IMR-90 (cell line): ENCODE measurements at regions not wholly inside any gene's neighbourhood (a gene's known extent, or its start where the extent isn't known, plus 50 kb on each side); places are given as distances from the start of the nearest gene placed in this dataset.

Source experiments
- ATAC-seq: fragments of 200-7000 bp; cut with Tn5 transposase; 2 replicates; pipeline ENCODE4 v1.9.1; 2020; ENCODE audit warnings: low read depth, mild to moderate bottlenecking, moderate library complexity
- BruUV-seq: library from RNA; stranded (reverse); fragments of 400-500 nt; replicated peaks from 2 replicates; lab custom pipeline; 2021; lab: Mats Ljungman, UMichigan
- CTCF ChIA-PET: fragments of 300-600 bp; formaldehyde crosslinking; extraction: SDS; loops from one replicate; lab custom pipeline; 2021; ENCODE audit warnings: antibody characterized with exemption; lab: Yijun Ruan, JAX
- POLR2A ChIA-PET: fragments of 300-600 bp; sonication (Branson Sonifier 250); formaldehyde crosslinking; loops from one replicate; lab custom pipeline; 2022; ENCODE audit warnings: antibody characterized with exemption; ENCODE audit not compliant: unreplicated experiment; lab: Charles Lee
- DNase-seq: peaks from one replicate; pipeline ENCODE4 v3.0.0; 2013
- H2AFZ ChIP-seq: replicated peaks from 2 replicates; pipeline ENCODE3; 2013; ENCODE audit warnings: low read length, mild to moderate bottlenecking; ENCODE audit not compliant: poor library complexity
- H2AK5ac ChIP-seq: 2 replicates; pipeline ENCODE4 v1.6.1; 2013; ENCODE audit warnings: low read depth, low read length, inconsistent platforms
- H2AK9ac ChIP-seq: replicated peaks from 2 replicates; pipeline ENCODE3; 2013; ENCODE audit warnings: mild to moderate bottlenecking, low read depth, low read length, moderate library complexity; ENCODE audit not compliant: poor library complexity
- H2BK120ac ChIP-seq: 2 replicates; pipeline ENCODE4 v1.6.1; 2013; ENCODE audit warnings: low read depth, low read length, inconsistent platforms
- H2BK15ac ChIP-seq: 3 replicates; pipeline ENCODE4 v1.6.1; 2013; ENCODE audit warnings: low read depth, low read length, inconsistent platforms
- H2BK20ac ChIP-seq: 2 replicates; pipeline ENCODE4 v1.6.1; 2013; ENCODE audit warnings: low read depth, mild to moderate bottlenecking, inconsistent platforms, low read length, moderate library complexity
- H2BK5ac ChIP-seq: 2 replicates; pipeline ENCODE4 v1.6.1; 2013; ENCODE audit warnings: mild to moderate bottlenecking, low read depth, low read length, inconsistent platforms; ENCODE audit not compliant: poor library complexity, severe bottlenecking
- H3K14ac ChIP-seq: replicated peaks from 2 replicates; pipeline ENCODE4 v1.6.1; 2013; ENCODE audit warnings: low read depth, low read length, inconsistent platforms
- H3K18ac ChIP-seq: 2 replicates; pipeline ENCODE4 v1.6.1; 2013; ENCODE audit warnings: low read depth, low read length, control low read depth
- H3K23ac ChIP-seq: 2 replicates; pipeline ENCODE4 v1.6.1; 2013; ENCODE audit warnings: low read depth, low read length, inconsistent platforms
- H3K27ac ChIP-seq: 2 replicates; pipeline ENCODE4 v1.5.1; 2013; ENCODE audit warnings: mild to moderate bottlenecking, control low read depth, low read length; ENCODE audit not compliant: insufficient read depth
- H3K27me3 ChIP-seq: 2 replicates; pipeline ENCODE4 v1.6.1; 2013; ENCODE audit warnings: low read length; ENCODE audit not compliant: control insufficient read depth, insufficient read depth
- H3K36me3 ChIP-seq: 2 replicates; pipeline ENCODE4 v1.6.1; 2013; ENCODE audit warnings: low read length, mixed read lengths; ENCODE audit not compliant: control insufficient read depth, insufficient read depth
- H3K4ac ChIP-seq: 2 replicates; pipeline ENCODE4 v1.6.1; 2013; ENCODE audit warnings: low read depth, low read length, inconsistent platforms
- H3K4me1 ChIP-seq: 2 replicates; pipeline ENCODE4 v1.6.1; 2013; ENCODE audit warnings: low read length, mixed read lengths; ENCODE audit not compliant: control insufficient read depth, insufficient read depth
- H3K4me2 ChIP-seq: 2 replicates; pipeline ENCODE4 v1.6.1; 2013; ENCODE audit warnings: low read depth, mild to moderate bottlenecking, control low read depth, low read length, moderate library complexity
- H3K4me3 ChIP-seq: 2 replicates; pipeline ENCODE4 v1.5.1; 2013; ENCODE audit warnings: low read depth, mild to moderate bottlenecking, control low read depth, low read length, moderate library complexity; ENCODE audit not compliant: insufficient read depth
- H3K56ac ChIP-seq: 2 replicates; pipeline ENCODE4 v1.6.1; 2013; ENCODE audit warnings: low read length, inconsistent platforms; ENCODE audit not compliant: insufficient read depth; ENCODE audit errors: extremely low read depth
- H3K79me1 ChIP-seq, 2 experiments: 2 replicates each; pipeline ENCODE4 v1.6.1; 2013; ENCODE audit warnings: low read length in 2 of 2, inconsistent platforms in 1 of 2, low read depth in 1 of 2
- H3K9ac ChIP-seq: 2 replicates; pipeline ENCODE4 v1.6.1; 2013; ENCODE audit warnings: low read depth, low read length, control low read depth
- H3K9me1 ChIP-seq: 2 replicates; pipeline ENCODE4 v1.6.1; 2013; ENCODE audit warnings: low read length, inconsistent platforms; ENCODE audit not compliant: insufficient read depth
- H3K9me3 ChIP-seq: 2 replicates; pipeline ENCODE4 v1.6.1; 2013; ENCODE audit warnings: low read length; ENCODE audit not compliant: control insufficient read depth, insufficient read depth
- H4K20me1 ChIP-seq: 2 replicates; pipeline ENCODE4 v1.6.1; 2013; ENCODE audit warnings: low read length, inconsistent platforms; ENCODE audit not compliant: insufficient read depth
- H4K5ac ChIP-seq: 2 replicates; pipeline ENCODE4 v1.6.1; 2013; ENCODE audit warnings: mild to moderate bottlenecking, low read depth, low read length, control low read depth
- H4K8ac ChIP-seq, 2 experiments: 2 replicates each; pipeline ENCODE4 v1.6.1; 2013; ENCODE audit warnings: low read depth in 2 of 2, low read length in 2 of 2, control low read depth in 1 of 2, inconsistent platforms in 1 of 2
- H4K91ac ChIP-seq: 2 replicates; pipeline ENCODE4 v1.6.1; 2013; ENCODE audit warnings: low read depth, low read length, inconsistent platforms; ENCODE audit not compliant: insufficient read depth
- CEBPB ChIP-seq: IDR thresholded peaks from 2 replicates; pipeline ENCODE4 v1.6.1; 2012; ENCODE audit warnings: low read depth, low read length, improper control_type of control experiment
- CHD1 ChIP-seq: IDR thresholded peaks from 2 replicates; pipeline ENCODE4 v1.6.1; 2012; ENCODE audit warnings: low read depth, low read length, improper control_type of control experiment
- MAZ ChIP-seq: IDR thresholded peaks from 2 replicates; pipeline ENCODE4 v1.6.1; 2012; ENCODE audit warnings: low read depth, mild to moderate bottlenecking, low read length, improper control_type of control experiment, moderate library complexity, borderline replicate concordance
- NFE2L2 ChIP-seq: fragments of 150-350 bp; IDR thresholded peaks from 2 replicates; pipeline ENCODE4 v1.6.1; 2016; ENCODE audit warnings: low read depth, mild to moderate bottlenecking, low read length
- POLR2A ChIP-seq: IDR thresholded peaks from 2 replicates; pipeline ENCODE4 v1.6.1; 2012; ENCODE audit warnings: mild to moderate bottlenecking, low read depth, low read length
- RCOR1 ChIP-seq: IDR thresholded peaks from 2 replicates; pipeline ENCODE4 v1.6.1; 2012; ENCODE audit warnings: mild to moderate bottlenecking, low read length, improper control_type of control experiment; ENCODE audit not compliant: insufficient replicate concordance
- WGBS, 2 experiments: methylation state at CpG; one replicate each; pipeline versions ENCODE4 v1.1.5 to v1.1.7; 2013; ENCODE audit warnings: missing lambda C conversion rate in 2 of 2; ENCODE audit not compliant: insufficient read length in 1 of 2; ENCODE audit errors: extremely low coverage in 2 of 2; 5-methylcytosine and 5-hydroxymethylcytosine counted together
- dilution Hi-C: fragments of 300-500 bp; cut with HindIII; formaldehyde crosslinking; loops from one replicate; pipeline ENCODE4 v1.14.3; 2018; ENCODE audit warnings: low sequenced_read_pairs; ENCODE audit not compliant: unreplicated experiment
- in situ Hi-C: fragments of 300-500 bp; cut with MboI; formaldehyde crosslinking; loops from 3 replicates; pipeline ENCODE4 v1.14.3; 2019; ENCODE audit warnings: low sequenced_read_pairs, inconsistent platforms, mixed read lengths
- intact Hi-C: fragments of 100-400 bp; cut with micrococcal nuclease; formaldehyde crosslinking; loops from 2 replicates; pipeline ENCODE4 v1.10.0; 2022
- TF ChIP-seq, protein P1 (sequence below): fragments of 150-350 bp; IDR thresholded peaks from 2 replicates; pipeline ENCODE4 v1.6.1; 2016; ENCODE audit warnings: low read depth, mild to moderate bottlenecking, low read length, moderate library complexity, borderline replicate concordance

- DNase-seq, result no peak
Observed at GRCh38 chr10:78286668-78287067, 253.0 kb downstream of the RPS24 start.

More at GRCh38 chr10:78286668-78287067, 253.0 kb downstream of the RPS24 start:
- BruUV-seq, result no TSS peak
- Histone ChIP-seq H4K20me1 (no peaks in the 10 kb centered on the region), H2AK5ac (no peak overlapping the region), H2AFZ (no peak overlapping the region), H3K56ac (no peak overlapping the region), H3K27me3 (no peaks in the 10 kb centered on the region; the same call in 1 of the 2 replicates), H3K9ac (no peak overlapping the region), H2BK20ac (no peak overlapping the region), H4K5ac (no peak overlapping the region), H3K14ac (no peak overlapping the region), H3K4ac (no peak overlapping the region), H3K23ac (no peak overlapping the region), H4K8ac (no peak overlapping the region), H3K4me3 (no peak overlapping the region), H3K4me2 (no peak overlapping the region), H3K4me1 (no peaks in the 10 kb centered on the region), H2BK120ac (no peak overlapping the region), H2BK5ac (no peak overlapping the region), H4K91ac (no peak overlapping the region), H3K79me1 (no peaks in the 10 kb centered on the region), H3K9me3 (no peaks in the 10 kb centered on the region), H3K27ac (no peak overlapping the region), H2BK15ac (no peak overlapping the region), H3K9me1 (no peaks in the 10 kb centered on the region), H2AK9ac (no peak overlapping the region), H3K36me3 (no peaks in the 10 kb centered on the region), H3K18ac (no peak overlapping the region)
- TF ChIP-seq CHD1 (no peak), RCOR1 (no peak), MAZ (no peak), POLR2A (no peak), NFE2L2 (no peak), CEBPB (peak; percentile 62)
- TF ChIP-seq, protein P1, sequence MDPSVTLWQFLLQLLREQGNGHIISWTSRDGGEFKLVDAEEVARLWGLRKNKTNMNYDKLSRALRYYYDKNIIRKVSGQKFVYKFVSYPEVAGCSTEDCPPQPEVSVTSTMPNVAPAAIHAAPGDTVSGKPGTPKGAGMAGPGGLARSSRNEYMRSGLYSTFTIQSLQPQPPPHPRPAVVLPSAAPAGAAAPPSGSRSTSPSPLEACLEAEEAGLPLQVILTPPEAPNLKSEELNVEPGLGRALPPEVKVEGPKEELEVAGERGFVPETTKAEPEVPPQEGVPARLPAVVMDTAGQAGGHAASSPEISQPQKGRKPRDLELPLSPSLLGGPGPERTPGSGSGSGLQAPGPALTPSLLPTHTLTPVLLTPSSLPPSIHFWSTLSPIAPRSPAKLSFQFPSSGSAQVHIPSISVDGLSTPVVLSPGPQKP, result no peak
- ChIA-PET POLR2A (no interaction called here), CTCF (no interaction called here)
- in situ Hi-C loops (no loop called here), dilution Hi-C loops (no loop called here), intact Hi-C loops (no loop called here)
- no peak for ATAC-seq
- WGBS, 2 experiments, result no CpG with 5 or more reads among the region's 9 CpGs
